ENCODE measurements at regions not wholly inside any gene's neighbourhood (a gene's known extent, or its start where the extent isn't known, plus 50 kb on each side); places are given as distances from the start of the nearest gene placed in this dataset.

DNA sequence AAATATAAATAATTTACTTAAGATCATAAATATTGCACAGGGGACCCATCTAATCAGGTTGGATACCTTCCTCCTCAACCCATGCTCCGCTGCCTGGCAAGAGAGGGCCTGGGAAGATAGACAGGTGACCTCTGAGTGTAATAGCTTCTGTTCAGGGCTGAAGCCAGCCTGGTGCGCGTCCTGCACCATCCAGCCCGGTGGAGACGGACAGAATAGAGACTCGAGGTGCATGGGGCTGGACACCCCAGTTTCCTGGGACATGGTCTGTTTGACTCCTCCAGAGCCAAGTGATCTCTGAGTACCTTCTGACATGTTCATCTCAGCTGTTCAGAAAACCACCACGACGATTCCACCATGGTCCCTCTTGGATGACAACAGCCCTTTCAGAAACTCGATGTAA, 209.3 kb upstream of the MYT1L start:
- no CpG with 5 or more reads among the region's 9 CpGs for WGBS, 2 experiments (ENCODE audit: extremely low coverage in 2 of 2, insufficient read length in 1 of 2)
- in situ Hi-C loops (cut with MboI; ENCODE audit: low sequenced_read_pairs): no loop called here
- no TSS peak for BruUV-seq (replicated peaks)

More for the DNA sequence above, 209.3 kb upstream of the MYT1L start:
- Histone ChIP-seq H4K5ac (ENCODE audit: low read depth, low read length) (no peak overlapping the region), H2AFZ (replicated peaks; ENCODE audit: low read length, poor library complexity) (no peak overlapping the region), H3K27me3 (ENCODE audit: control insufficient read depth, insufficient read depth, low read length) (no peaks in the 10 kb centered on the region), H3K4me2 (ENCODE audit: low read depth, low read length) (no peak overlapping the region), H3K23ac (ENCODE audit: low read depth, low read length) (no peak overlapping the region), H2BK5ac (ENCODE audit: low read depth, low read length, poor library complexity, severe bottlenecking) (no peak overlapping the region), H4K20me1 (ENCODE audit: insufficient read depth, low read length) (no peaks in the 10 kb centered on the region), H2AK9ac (replicated peaks; ENCODE audit: low read depth, low read length, poor library complexity) (no peak overlapping the region), H3K56ac (ENCODE audit: extremely low read depth, insufficient read depth, low read length) (no peak overlapping the region), H4K91ac (ENCODE audit: insufficient read depth, low read depth, low read length) (no peak overlapping the region), H3K14ac (replicated peaks; ENCODE audit: low read depth, low read length) (no peak overlapping the region), H2BK120ac (ENCODE audit: low read depth, low read length) (no peak overlapping the region), H3K9me3 (ENCODE audit: control insufficient read depth, insufficient read depth, low read length) (peaks cover 34% of the 10 kb centered on the region), H3K18ac (ENCODE audit: low read depth, low read length) (no peak overlapping the region), H3K79me1 (ENCODE audit: low read depth in 1 of 2, low read length in 2 of 2) (no peaks in the 10 kb centered on the region), H2AK5ac (ENCODE audit: low read depth, low read length) (no peak overlapping the region), H3K4me3 (ENCODE audit: insufficient read depth, low read depth, low read length) (no peak overlapping the region), H2BK20ac (ENCODE audit: low read depth, low read length) (no peak overlapping the region), H3K9me1 (ENCODE audit: insufficient read depth, low read length) (no peaks in the 10 kb centered on the region), H3K4ac (ENCODE audit: low read depth, low read length) (no peak overlapping the region), H4K8ac (ENCODE audit: low read depth in 2 of 2, low read length in 2 of 2) (no peak overlapping the region), H3K36me3 (ENCODE audit: control insufficient read depth, insufficient read depth, low read length) (no peaks in the 10 kb centered on the region), H2BK15ac (ENCODE audit: low read depth, low read length) (no peak overlapping the region), H3K4me1 (ENCODE audit: control insufficient read depth, insufficient read depth, low read length) (no peaks in the 10 kb centered on the region), H3K9ac (ENCODE audit: low read depth, low read length) (no peak overlapping the region), H3K27ac (ENCODE audit: insufficient read depth, low read length) (no peak overlapping the region)
- DNase-seq: no peak
- CTCF ChIA-PET: no interaction called here
- dilution Hi-C loops (cut with HindIII; ENCODE audit: low sequenced_read_pairs, unreplicated experiment) (no loop called here), intact Hi-C loops (cut with micrococcal nuclease) (no loop called here)
- no peak for ATAC-seq (ENCODE audit: low read depth)
- TF ChIP-seq MXI1 (IDR thresholded peaks at IDR 0.05; ENCODE audit: borderline replicate concordance, low read depth, low read length) (no peak), FOS (IDR thresholded peaks at IDR 0.05; ENCODE audit: low read depth, low read length) (no peak), RFX5 (IDR thresholded peaks at IDR 0.05; ENCODE audit: low read depth, low read length) (no peak), SMC3 (IDR thresholded peaks at IDR 0.05; ENCODE audit: low read depth, low read length) (no peak), CEBPB (IDR thresholded peaks at IDR 0.05; ENCODE audit: low read depth, low read length) (no peak)
- TF ChIP-seq, protein P1, sequence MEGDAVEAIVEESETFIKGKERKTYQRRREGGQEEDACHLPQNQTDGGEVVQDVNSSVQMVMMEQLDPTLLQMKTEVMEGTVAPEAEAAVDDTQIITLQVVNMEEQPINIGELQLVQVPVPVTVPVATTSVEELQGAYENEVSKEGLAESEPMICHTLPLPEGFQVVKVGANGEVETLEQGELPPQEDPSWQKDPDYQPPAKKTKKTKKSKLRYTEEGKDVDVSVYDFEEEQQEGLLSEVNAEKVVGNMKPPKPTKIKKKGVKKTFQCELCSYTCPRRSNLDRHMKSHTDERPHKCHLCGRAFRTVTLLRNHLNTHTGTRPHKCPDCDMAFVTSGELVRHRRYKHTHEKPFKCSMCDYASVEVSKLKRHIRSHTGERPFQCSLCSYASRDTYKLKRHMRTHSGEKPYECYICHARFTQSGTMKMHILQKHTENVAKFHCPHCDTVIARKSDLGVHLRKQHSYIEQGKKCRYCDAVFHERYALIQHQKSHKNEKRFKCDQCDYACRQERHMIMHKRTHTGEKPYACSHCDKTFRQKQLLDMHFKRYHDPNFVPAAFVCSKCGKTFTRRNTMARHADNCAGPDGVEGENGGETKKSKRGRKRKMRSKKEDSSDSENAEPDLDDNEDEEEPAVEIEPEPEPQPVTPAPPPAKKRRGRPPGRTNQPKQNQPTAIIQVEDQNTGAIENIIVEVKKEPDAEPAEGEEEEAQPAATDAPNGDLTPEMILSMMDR (conservative IDR thresholded peaks at IDR 0.05; ENCODE audit: low read depth, low read length): no peak
- POLR2A ChIA-PET (ENCODE audit: unreplicated experiment): no interaction called here
